TTC549 (cell line): ENCODE measurements at regions not wholly inside any gene's neighbourhood (a gene's known extent, or its start where the extent isn't known, plus 50 kb on each side); places are given as distances from the start of the nearest gene placed in this dataset.

ENCODE experiments used
- FAIRE-seq: peaks from 2 replicates; lab custom pipeline; 2012; peaks lifted over from hg19 to GRCh38; lab: Jason Lieb, UNC

GRCh38 chr4:123031664-123032063 is 109.3 kb upstream of the NUDT6 start:
- no peak for FAIRE-seq

- no peak for FAIRE-seq
Measured at GRCh38 chr4:123034023-123034422, 111.6 kb upstream of the NUDT6 start.

GRCh38 chr4:123035239-123035638 is 112.8 kb upstream of the NUDT6 start:
- FAIRE-seq = no peak

DNA sequence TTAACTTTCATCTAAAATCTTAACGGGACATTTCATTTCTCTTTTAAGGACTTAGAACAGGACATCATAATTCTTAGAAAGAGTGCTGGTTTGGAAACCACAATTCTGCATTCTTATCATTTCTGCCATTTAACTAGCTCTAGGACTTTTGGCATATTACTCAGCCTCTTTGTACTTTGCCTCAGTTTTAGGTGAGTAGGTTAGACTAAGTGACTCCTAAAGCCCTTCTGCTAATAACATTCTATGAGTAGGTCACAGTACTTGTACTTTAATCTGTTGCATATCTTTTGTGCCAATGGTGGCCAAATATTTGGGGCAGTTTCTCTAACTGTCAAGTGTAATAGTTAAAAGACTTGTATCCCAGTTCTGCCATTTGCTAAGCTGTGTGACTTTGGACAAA is 115.4 kb upstream of the NUDT6 start:
- FAIRE-seq = no peak

DNA sequence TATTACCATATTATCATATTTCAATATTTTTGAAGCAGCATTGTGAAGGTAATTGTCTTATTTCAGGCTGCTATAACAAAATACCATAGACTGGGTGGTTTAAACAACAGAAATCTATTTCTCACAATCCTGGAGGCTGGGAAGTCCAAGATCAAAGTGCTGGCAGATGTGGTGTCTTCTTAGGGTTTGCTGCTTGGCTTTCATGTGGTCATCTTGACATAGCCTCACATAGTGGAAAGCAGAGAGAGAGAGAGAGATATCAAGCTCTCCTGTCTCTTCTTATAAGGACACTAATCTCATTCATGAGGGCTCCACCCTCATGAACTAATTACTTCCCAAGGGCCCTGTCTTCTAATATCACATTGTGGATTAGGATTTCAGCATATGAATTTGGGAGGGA is 119.7 kb upstream of the NUDT6 start:
- no peak for FAIRE-seq

DNA sequence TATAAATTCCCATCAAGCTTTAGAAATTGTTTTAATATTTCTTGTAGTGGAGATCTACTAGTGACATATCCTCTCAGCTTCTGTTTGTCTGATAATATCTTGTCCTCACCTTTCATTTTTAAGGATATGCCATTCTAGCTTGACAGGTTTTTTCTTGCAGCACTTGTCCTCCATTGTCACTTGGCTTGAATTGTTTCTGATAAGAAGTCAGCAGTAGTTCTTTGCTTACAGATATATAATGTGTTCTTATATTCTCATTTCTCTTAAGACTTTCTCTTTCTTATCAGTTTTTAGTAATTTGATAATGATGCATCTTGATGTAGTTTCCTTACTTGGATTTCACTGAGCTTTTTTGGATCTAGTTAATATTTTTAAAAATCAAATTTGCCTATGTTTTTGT is 120.6 kb upstream of the NUDT6 start:
- peak; percentile 25 for FAIRE-seq

DNA sequence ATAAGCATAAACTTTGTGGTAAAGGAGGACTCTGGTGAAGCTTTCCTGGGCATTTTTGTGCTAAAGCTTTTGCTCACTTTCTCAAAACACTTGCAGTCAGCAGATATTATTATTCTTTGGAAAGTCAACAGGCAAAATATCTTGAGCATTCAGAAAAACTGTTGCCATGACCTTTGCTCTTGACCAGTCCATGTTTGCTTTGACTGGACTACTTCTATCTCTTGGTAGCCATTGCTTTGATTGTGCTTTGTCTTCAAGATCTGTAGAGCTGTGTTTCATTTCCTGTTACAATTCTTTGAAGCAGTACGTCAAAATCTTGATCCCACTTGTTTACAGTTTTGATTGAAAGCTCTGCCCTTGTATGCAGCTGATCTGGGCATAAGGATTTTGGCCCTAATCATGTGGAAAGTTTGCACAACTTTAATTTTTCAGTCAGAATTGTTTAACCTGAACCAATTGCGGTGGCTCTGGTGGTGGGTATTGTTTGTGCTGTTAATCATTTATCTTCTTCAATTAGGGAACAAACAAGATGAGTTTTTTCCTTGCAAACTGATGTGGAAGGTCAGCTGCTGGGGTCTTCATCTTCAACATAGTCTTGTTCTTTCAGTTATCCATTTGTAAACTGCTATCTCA is 121.5 kb upstream of the NUDT6 start:
- no peak for FAIRE-seq

DNA sequence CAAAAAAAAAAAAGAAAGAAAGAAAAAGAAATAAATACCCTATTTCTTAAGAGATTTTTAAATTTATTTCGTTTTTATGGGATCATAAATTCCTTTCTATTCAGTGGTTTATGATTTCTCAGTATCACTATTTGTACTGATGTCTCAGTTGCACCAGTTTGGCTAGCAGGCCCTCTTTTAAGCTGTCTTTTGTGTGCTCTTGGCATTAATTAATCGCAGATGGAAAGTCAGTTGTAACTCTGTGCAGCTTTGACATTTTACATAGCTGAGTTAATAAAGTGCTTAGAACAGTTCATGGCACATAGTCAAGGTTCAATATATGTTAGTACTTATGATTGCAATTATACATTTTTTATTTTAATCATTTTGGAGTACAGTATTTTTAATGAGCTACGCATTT is 123.7 kb upstream of the NUDT6 start:
- no peak for FAIRE-seq

- no peak for FAIRE-seq
Measured at GRCh38 chr4:123050018-123050417, 127.6 kb upstream of the NUDT6 start.

- FAIRE-seq = no peak
Measured at GRCh38 chr4:123052007-123052406, 129.6 kb upstream of the NUDT6 start.

- FAIRE-seq = no peak
Measured at GRCh38 chr4:123055943-123056342, 133.5 kb upstream of the NUDT6 start.

DNA sequence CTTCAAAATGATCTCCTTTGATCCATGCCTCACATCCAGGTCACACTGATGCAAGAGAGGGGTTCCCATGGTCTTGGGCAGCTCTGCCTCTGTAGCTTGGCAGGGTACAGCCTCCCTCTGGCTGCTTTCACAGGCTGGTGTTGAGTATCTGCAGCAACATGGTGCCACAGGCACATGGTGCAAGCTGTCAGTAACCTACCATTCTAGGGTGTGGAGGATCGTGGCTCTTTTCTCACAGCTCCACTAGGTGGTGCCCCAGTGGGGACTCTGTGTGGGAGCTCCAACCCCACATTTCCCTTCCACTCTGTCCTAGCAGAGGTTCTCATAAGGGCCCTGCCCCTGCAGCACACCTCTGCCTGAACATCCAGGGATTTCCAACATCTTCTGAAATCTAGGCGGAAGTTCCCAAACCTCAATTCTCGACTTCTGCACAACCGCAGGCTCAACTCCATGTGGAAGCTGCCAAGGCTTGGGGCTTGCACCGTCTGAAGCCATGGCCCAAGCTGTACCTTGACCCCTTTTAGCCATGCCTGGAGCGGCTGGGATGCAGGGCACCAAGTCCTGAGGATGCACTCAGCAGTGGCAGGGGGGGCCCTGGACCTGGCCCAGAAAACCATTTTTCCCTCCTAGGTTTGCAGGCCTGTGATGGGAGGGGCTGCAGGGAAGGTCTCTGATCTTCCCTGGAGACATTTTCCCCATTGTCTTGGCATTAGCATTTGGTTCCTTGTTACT is 137.8 kb upstream of the NUDT6 start:
- FAIRE-seq = no peak

DNA sequence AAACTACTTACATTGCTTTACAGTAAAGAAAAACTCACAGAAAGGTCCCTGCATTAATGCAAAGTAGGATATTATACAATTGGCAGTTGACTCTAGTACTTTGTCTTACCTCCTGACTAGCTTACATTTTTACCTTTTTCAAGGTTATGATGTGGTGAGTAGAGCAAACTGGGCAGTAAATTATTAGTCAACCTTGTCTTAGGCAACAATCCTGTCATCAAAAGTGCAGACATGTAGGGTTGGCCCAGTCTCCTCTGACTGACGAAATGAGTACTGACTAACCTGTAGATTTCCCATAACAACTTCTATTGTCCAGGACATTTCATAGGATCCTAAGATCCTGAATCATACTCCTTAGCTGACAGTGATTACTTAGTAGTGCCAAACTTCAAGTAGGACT is 142.0 kb upstream of the NUDT6 start:
- FAIRE-seq = no peak

GRCh38 chr4:123068081-123068480 is 145.7 kb upstream of the NUDT6 start:
- no peak for FAIRE-seq

DNA sequence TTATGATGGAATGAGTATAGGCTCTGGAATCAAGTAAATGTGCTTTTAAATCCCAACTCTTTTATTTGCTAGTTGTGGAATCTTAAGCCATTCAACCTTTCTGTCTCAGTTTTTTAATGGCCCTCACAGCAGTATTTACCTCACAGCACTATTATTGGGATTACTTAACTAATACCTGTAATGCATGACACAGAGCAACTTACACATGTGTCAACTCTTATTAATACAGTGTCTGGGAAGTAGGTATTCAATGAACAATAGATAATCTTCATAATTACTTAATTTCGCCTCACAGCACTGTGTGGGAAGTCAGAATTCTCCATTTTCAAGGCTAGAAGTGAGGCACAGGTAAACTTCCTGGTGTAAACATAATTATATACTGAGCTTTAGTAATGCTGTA is 149.7 kb upstream of the NUDT6 start:
- FAIRE-seq = no peak

DNA sequence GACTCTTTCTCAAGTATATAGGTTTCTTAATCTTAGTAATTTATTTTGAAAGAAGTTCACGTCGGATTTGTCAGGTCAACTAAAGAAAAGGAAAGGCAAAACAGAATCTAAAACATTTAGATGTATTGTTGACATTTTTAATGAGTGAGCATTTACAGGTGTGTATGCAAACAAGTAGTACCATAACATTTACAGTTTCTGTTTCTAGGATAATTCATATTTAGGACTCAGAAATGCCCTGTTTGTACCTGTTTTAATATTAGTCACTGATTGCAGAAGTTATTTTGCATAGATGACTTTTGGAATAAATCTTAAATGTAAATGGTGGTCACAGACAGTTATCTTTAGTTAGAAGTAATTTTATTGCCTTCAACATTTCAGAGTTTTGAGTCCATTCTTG is 151.3 kb upstream of the NUDT6 start:
- no peak for FAIRE-seq

GRCh38 chr4:123077330-123077729 is 154.9 kb upstream of the NUDT6 start:
- no peak for FAIRE-seq

- FAIRE-seq = no peak
Measured at GRCh38 chr4:123081971-123082370, 159.6 kb upstream of the NUDT6 start.

DNA sequence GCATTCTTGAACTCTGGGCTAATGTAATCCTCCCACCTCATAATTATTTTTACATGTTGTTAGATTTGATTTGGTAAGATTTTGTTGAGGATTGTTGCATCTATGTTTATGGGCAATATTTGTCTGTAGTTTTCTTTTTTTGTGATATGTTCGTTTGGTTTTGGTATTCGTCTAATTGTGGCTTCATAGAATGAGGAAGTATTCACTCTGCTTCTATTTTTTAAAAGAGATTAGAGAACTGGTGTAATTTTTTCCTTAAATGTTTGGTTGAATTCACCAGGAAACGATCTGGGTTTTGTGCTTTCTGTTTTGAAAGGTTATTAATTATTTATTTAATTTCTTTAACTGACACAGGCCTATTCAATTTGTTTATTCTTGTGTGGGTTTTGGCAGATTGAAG is 161.2 kb upstream of the NUDT6 start:
- FAIRE-seq = no peak

GRCh38 chr4:123088501-123088900 is 166.1 kb upstream of the NUDT6 start:
- FAIRE-seq = no peak

GRCh38 chr4:123090886-123091285 is 168.5 kb upstream of the NUDT6 start:
- no peak for FAIRE-seq

- FAIRE-seq = no peak
Measured at GRCh38 chr4:123092586-123092985, 170.2 kb upstream of the NUDT6 start.

- FAIRE-seq = no peak
Measured at GRCh38 chr4:123093236-123093635, 170.8 kb upstream of the NUDT6 start.

GRCh38 chr4:123096038-123096437 is 173.6 kb upstream of the NUDT6 start:
- no peak for FAIRE-seq
